Right kidney (tissue), 1 donor: ENCODE measurements at regions not wholly inside any gene's neighbourhood (a gene's known extent, or its start where the extent isn't known, plus 50 kb on each side); places are given as distances from the start of the nearest gene placed in this dataset.
A peak's percentile ranks its signal among the peaks of the same experiment; 100 is the strongest.

Experiments used
- DNase-seq: peaks from one replicate; pipeline ENCODE4 v3.0.0-alpha.2; 2016

DNA sequence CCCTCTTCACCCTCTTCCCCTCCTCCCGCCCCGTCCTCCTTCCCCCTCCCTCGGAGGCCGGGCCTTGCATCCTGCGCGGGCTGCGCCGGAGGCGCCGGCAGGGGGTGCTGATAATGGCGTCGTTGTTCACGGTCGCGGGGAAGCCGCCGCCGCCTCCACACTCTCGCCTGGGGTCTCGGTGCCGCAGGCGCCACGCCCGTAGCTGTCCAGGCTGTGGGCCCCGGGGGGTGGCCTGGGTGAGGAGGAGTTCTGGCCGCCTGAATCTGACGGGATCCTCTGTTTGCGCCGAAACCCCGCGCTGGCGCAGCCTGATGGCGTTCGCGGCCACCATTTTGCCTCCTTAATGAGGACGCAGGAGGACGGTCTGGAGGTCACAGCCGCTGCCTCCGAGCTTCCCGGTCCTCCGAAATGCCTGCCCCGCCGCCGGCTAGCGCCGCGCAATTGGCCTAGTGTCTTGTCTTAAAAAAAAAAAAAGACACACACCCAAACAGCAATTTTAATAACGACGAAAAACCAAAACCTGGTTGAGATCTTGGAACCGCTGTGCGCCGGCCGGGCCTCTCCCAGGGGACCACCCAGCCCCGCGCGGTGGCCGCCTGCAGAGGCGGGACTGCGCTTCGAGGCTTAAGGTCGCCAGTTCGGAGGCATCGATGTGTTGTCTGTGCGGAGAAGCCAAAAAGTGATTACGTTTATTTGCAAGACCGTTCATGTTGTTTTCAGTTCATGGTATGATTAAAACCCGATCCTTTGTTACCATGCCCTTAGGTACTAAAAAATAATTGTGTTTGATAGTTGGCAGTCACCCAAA is 106.6 kb upstream of the HNRNPU start:
- peak; percentile 100 for DNase-seq

DNA sequence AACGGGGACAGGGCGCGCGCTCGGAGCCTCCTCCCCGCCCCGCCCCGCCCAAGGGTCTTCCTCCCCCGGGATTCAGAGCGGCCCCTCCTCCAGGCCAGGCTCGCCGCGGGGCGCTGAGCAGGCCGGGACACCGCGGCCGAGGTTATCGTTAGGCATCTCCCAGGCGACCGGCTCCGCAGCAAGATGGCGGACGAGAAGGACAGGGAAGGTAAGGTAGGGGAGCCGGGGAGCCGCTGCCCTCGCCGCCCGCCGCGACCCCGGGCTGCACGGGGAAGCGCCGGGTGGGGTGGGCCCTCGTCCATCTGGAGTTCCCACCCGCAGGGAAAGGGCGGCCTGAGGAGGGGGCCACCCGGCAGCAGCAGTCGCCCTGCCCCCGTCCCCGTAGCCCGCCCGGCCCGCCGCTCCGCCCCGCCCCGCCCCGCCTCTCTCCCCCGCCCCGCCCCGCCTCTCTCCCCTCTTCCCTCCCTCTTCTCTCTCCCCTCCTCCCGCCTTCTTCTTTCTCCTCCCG is 105.9 kb upstream of the HNRNPU start:
- DNase-seq = peak; percentile 96

DNA sequence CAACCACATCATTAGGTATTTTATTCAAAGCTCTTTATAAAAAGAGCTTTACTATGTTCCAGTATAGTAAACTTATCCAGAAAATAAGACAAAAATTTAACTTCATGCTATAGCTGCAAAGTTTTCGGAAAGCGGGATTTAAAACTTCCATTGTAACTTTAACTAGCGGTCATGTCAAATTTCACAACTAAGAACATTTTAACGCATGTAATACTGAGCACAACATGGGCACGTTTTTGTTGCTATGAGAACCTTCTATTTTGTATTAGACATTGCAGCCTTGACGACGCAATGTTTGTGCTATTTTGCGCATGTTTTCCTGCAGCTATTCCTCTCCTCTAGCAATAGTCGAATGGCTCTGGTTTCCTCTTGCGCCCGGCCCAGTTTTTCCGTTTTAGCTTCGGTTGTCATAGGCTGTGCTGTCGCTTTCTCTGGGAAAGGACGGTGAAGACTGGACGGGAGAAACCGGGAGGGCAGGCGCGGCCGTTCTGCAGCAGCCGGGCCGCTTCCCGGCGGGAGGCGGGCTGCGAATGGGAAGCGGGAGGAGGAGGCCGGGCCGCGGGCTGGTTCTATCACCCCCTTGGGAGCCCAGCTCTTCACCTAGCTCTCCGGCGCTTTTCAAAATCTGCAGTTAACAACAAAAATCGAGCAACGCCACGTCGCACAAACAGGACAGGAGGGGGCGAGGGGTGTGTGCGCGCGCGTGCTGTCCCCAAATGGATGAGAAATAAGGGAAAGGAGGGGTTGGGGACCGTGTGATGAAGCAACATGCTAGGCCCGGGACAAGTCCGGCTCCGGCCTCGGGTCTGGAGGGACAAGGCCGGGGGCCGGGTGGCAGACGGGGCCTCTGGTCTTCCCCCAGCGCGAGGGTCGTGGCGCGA is 105.3 kb upstream of the HNRNPU start:
- DNase-seq = peak; percentile 97

DNA sequence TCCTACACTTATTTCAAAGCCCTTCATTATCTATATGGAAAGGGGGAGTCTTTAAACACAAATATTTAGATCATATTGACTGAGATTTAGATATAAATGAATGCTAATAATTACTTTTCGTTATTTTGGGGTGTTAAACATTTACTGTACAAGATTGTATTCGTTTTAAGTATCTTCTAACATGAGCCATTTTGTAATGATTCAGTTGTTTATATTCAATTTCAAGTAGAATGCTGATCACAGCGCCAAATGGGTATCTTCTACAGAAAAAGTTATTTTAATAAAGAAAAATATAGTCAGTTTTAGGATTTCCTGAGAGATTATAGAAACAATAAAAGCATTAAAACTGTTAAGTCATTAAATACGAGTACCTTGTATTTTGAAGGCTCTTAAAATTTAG is 104.5 kb upstream of the HNRNPU start:
- DNase-seq = no peak

DNA sequence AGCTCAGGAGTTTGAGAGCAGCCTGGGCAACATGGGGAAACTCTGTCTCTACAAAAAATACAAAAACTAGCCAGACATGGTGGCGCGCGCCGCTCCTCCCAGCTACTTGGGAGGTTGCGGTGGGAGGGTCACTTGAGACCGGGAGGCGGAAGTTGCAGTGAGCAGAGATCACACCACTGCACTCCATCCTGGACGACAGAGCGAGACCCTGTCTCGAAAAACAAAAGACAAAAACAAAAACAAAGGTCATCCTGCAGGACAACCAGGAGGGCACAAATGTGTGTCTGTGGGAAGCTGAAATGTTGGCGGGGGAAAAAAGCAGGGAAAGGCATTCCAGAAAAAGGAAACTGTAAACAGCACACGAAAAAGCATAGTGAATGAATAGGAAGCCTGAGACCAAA is 104.1 kb upstream of the HNRNPU start:
- DNase-seq = peak; percentile 42

DNA sequence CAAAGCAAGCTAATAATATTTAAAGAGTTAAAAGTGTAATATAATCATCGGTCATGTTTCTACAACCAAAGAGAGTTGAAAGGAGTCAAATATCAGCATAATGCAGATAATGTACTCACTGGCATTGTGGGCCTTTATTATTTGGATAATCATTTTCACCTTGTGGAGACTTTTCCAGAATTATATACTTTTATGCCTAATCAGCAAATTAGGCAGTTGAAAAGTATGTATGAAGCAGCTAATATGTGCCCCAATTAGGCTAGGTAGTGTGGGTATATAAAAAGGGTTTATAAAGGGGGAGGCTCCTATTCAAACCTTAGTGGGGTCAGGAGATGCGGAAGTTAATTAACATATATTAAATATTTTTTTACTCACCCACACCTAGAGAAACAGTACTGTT is 102.8 kb upstream of the HNRNPU start:
- no peak for DNase-seq

DNA sequence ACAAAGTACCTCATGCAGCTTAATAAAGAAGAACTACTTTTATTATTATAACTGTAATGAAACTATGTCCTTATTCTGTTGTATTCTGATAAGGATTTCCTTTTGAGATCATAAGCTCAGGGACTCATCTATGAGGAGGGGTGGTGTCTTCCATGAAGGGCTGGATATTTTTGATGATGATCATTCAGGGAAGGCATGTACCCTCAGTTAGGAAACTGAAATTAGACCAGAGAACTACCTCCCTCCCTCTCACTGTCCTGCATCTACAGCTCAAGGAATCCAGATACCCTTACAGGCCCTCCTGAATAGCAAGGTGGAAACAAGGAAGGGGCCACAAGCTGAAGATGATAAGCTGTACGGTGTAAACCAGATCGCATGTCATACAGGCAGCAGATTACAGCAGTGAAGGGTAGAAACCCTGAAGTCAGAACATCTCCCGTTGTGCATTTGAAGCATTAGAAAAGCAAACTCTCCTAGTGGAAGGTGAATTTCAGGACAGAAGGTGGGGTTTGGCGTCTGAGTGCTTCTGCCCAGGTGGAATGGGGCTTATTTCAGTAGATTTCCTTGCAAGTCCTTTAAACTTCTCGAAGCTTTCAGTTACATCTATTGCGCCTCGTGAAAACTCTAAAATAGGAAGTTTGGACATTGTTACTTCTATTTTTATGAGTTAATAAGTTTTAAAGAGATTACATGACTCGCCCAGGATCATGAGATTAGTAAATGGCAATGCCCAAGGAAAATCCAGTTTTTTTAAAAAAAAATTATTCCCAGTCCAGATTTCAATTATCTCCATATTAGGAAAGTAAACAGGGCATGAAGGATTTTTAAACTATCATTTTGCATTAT is 101.1 kb upstream of the HNRNPU start:
- DNase-seq = no peak

DNA sequence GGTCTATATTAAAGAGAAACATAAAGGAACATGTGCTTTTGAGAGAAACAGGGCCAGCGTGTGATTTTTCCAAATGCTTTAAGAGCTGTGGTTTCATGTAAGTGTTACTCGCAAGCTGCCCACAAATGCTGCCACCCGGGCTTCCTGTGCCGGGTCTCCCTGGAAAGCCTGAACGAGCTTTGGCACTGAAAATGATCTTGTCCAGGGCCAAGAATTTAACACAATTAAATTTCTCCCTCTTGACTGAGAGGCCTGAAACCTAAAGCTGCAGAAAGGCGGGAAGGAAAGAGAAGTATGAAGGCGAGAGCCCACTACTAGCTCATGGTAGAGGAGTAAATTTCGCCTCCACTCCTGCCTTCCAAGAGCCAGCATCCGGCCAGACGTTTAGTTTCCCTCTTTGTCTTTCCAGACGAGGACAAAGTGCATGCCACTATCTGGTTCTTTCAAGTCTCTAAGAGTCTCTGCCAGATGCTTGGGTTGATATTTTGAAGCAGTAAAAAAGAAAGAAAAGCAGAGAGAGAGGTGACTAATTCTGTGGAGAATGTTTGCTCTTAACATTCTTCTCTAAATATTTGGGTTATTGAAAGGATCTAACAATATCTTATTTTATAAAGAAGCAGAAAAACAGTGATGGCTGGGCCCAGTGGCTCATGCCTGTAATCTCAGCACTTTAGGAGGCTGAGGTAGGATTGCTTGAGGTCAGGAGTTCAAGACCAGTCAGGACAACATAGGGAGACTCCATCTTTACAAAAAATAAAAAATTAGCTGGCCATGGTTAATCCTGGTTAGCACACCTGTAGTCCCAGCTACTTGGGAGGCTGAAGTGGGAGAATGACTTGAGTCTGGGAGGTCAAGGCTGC is 100.0 kb upstream of the HNRNPU start:
- peak; percentile 37 for DNase-seq

DNA sequence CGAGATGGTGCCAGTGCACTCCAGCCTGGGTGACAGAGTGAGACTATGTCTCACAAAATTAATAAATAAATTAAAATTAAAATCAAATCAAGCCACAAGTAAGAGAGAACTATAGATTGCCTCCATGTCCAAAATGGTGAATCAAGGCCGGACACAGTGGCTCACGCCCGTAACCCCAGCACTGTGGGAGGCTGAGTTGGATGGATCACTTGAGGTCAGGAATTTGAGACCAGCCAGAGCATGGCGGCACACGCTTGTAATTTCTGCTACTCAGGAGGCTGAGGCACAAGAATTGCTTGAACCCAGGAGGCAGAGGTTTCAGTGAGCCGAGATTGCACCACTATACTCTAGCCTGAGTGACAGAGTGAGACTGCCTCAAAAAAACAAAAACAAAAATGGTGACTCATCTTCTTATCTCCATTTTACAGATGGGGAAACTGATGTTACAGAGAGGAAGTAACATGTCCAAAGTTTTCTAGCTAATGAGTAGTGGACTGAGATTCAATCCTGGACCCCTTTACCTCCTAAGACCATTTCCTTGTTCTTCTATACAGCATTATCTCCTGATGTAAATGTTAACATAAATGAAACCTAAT is 99.0 kb upstream of the HNRNPU start:
- no peak for DNase-seq

DNA sequence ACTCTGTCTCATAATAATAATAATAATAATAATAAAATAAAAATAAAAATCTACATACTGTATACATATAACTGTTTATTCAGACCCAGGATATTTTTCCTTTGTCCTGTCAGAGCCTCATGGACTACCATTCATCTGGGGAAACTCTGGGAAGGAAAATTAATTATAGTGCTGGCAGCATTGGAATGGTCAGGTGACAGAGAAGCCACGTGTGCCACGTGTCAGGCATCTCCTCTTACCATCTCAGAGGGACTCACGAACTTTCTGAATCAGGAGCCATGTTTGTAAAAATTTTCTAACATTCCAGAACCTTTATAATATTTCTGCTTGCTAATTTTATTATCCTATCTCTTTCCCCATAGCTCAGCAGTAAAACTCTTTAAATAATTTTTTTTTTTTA is 97.8 kb upstream of the HNRNPU start:
- DNase-seq = no peak

DNA sequence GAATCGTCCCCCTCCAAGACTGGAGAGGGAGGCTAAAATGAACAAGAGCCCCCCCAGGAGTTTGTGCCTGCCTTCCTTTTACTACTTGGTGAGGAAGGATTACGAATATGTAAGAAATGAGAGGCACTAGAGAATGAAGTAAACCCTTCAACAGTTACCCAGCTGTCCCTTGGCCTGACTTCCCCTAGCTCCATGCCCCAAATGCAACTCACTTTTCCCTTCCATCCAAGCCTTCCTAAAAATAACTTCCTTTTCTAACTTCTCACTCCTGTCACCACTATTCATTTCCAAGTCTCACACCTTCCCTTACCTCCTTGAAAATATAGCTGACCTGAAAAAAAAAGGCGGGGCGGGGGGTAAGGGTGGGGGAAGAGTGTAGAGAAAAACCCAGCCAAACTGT is 96.6 kb upstream of the HNRNPU start:
- DNase-seq = no peak

DNA sequence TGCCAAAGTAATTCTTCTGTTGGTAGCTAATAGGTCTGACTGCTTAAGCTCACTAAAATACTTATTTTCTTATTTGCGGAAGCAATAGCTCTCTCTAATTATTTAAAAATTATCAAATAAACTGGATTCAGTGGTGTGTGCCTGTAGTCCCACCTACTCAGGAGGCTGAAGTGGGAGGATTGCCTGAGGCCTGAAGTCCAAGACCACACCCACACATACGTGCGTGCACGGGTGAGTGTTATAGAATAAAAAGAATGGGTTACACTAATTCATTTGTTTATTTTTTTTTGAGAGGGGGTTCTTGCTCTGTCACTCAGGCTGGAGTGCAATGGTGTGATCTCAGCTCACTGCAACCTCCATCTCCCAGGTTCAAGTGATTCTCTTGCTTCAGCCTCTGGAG is 94.2 kb upstream of the HNRNPU start:
- no peak for DNase-seq

DNA sequence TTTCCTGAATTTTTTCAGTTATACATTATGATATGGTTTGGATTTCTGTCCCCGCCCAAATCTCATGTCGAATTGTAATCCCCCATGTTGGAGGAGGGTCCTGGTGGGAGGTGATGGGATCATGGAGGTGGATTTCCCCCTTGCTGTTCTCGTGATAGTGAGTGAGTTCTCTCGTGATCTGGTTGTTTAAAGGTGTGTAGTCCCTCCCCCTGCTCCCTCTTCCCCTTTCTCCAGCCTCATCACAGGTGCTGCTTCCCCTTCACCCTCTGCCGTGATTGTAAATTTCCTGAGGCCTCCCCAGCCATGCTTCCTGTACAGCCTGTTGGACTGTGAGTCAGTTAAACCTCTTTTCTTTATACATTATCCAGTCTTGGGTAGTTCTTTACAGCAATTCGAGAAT is 93.2 kb upstream of the HNRNPU start:
- no peak for DNase-seq

DNA sequence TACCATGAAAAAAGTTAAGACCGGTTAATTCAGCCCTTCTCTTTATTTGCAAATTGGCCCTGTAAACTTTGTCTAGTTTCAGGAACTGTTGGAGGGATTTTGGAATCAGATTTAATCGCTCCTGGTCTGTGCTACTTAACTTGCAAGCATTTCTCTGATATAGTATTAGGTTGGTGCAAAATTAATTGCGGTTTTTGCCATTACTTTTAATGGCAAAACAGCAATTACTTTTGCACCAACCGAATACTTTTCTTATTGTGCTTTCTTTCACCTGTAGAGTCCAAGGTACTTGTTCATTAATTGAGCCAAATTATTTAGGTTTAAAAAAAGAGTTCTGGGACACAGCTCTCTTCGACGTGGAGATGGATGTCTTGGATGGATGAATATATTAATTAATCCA is 92.8 kb upstream of the HNRNPU start:
- DNase-seq = no peak

DNA sequence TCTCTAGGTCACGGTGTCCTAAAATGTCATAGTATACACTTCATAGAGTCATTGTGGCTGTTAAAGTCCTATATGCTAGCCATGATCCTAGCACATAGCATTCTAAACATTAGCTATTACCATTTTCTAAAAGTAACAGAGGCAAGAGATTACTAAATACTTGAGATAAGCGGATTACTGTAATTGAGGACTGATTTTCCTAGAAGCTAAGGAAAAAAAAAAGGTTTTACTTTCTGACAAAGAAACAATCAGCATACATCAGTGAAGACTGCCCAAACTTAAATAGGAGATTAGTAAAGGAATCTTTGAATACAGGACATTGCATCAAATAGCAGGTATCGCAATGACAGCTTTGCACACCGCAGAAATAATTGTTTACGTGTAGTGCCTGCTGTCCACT is 91.3 kb upstream of the HNRNPU start:
- DNase-seq = no peak

DNA sequence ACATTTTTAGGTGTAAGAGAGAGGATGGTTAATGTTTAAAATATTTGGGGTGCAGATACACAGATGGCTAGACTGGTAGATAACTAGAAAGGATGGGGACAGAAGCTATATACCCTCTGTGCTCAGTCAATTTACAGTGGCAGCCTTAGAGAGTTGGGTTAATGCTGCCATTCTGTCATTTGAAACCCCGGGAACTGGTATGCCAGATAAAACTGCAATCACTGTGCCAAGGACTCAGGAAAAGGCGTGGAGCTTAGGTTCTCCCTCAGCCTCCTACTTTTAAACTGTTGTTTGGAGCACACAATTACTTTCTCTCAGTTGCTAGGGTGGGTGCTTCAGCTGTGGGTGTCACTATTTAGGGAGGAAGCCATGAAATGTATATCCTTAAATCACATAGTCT is 90.0 kb upstream of the HNRNPU start:
- DNase-seq = no peak

DNA sequence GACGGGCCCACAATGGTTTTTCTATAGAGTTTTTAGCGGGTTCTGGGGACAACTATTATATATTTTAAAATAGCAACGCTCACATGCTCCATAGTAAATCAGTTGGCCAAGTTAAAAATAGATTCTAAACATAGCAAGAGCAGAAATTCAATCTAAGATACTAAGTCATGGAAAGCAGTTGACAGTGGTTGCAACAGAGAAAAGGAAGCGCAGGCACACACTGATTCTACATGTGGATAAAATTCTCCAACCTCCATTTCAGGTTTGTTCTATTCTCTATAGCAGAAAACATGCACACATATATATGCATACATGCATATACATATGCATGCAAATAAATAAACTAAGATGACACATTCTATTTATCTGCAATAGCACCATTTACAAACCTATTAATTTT is 89.6 kb upstream of the HNRNPU start:
- DNase-seq = no peak

DNA sequence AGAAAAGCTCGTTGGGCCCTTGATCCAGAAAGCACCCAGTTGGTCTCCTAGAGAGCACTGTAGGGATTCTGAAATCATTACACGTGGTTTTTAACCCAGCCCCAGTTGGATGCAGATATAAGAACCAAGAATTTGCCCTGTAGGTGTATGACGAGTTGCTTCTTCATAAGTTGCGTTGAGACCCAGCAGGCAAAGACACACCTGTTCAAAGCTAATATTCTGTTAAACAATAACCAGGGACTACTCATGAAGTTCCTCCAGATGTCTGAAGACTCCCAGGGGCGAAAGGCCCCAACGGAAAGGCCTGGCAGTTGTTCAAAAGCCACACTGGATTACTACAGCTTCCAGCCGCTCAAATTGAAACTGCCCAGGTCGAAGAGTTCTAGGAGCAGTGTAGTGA is 88.6 kb upstream of the HNRNPU start:
- DNase-seq = no peak

DNA sequence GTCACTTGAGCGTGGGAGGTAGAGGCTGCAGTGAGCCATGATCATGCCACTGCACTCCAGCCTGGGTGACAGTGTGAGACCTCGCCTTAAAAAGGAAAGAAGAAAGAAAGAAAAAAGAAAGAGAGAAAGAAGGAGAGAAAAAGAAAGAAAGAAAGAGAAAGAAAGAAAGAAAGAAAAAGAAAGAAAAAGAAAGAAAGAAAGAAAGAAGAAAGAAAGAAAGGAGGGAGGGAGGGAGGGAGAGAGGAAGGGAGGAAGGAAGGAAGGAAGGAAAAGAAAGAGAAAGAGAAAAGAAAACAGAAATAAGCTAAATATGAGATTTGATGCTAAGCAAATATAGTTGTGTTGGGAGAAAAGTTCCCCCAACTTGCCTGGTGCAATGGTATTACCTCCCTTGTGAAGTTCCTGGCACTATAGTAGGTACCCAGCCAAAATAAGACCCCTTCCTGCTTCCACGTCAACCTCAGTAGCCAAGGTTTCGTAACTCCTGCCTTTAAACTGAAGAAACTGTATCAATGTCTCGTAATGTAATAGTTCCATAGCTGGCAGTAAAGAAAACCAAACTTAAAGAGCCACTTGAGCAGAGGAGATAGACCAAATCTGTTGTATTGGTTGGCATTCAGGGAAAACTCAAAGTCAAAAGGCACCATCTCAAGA is 88.1 kb upstream of the HNRNPU start:
- no peak for DNase-seq

DNA sequence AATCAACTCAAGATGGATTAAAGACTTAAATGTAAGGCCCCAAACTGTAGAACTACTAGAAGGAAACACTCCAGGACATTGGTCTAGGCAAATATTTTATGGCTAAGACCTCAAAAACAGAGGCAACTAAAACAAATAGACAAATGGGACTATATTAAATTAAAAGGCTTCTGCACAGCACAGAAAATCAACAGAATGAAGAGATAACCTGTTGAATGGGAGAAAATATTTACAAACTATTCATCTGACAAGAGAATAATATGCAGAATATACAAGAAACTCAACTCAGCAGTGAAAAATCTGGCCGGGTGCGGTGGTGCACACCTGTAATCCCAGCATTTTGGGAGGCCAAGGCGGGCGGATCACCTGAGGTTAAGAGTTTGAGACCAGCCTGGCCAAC is 84.1 kb upstream of the HNRNPU start:
- DNase-seq = no peak
